ENCODE measurements at regions not wholly inside any gene's neighbourhood (a gene's known extent, or its start where the extent isn't known, plus 50 kb on each side); places are given as distances from the start of the nearest gene placed in this dataset.

- ATAC-seq (ENCODE audit: low FRiP score in 2 of 2) = no peak
Observed at GRCh38 chr5:108530706-108531105, 148.8 kb upstream of the FBXL17 start.

GRCh38 chr5:108529381-108529780 is 147.5 kb upstream of the FBXL17 start:
- ATAC-seq (ENCODE audit: low FRiP score in 2 of 2) = peak in 1 of 2 donors; percentile 56
- peaks cover 0 to 10% (median 7%) of the 10 kb centered on the region in 4 donors for H3K4me1 ChIP-seq
- H3K27ac ChIP-seq = no peak overlapping the region
- TF ChIP-seq POLR2A (IDR thresholded peaks at IDR 0.05) (no peak), POLR2AphosphoS5 (IDR thresholded peaks at IDR 0.05) (no peak), CTCF (IDR thresholded peaks at IDR 0.05) (no peak), EP300 (IDR thresholded peaks at IDR 0.05) (no peak)
- no peaks in the 10 kb centered on the region for H3K27me3 ChIP-seq
- no peaks in the 10 kb centered on the region for H3K36me3 ChIP-seq
- 0 to 57% methylated on average over 1 of the region's 1 CpG for WGBS, 2 donors
- DNase-seq = no peak
- no peaks in the 10 kb centered on the region for H3K9me3 ChIP-seq
- H3K4me3 ChIP-seq = no peak overlapping the region

More at GRCh38 chr5:108530706-108531105, 148.8 kb upstream of the FBXL17 start:
- Histone ChIP-seq H3K4me3 (no peak overlapping the region), H3K9me3 (no peaks in the 10 kb centered on the region), H3K4me1 (peaks cover 0 to 10% (median 7%) of the 10 kb centered on the region in 4 donors), H3K36me3 (no peaks in the 10 kb centered on the region), H3K27ac (no peak overlapping the region), H3K27me3 (no peaks in the 10 kb centered on the region)
- no peak for TF ChIP-seq EP300 (IDR thresholded peaks at IDR 0.05)
- no peak for TF ChIP-seq POLR2A (IDR thresholded peaks at IDR 0.05)
- TF ChIP-seq CTCF (IDR thresholded peaks at IDR 0.05) = no peak
- no peak for TF ChIP-seq POLR2AphosphoS5 (IDR thresholded peaks at IDR 0.05)
- no peak for DNase-seq
- WGBS, 2 donors = 87 to 88% methylated on average over 5 of the region's 5 CpGs

- Histone ChIP-seq H3K36me3 (no peaks in the 10 kb centered on the region), H3K4me1 (peaks cover 0 to 10% (median 7%) of the 10 kb centered on the region in 4 donors), H3K27me3 (no peaks in the 10 kb centered on the region), H3K27ac (no peak overlapping the region), H3K4me3 (no peak overlapping the region), H3K9me3 (no peaks in the 10 kb centered on the region)
- TF ChIP-seq EP300 (IDR thresholded peaks at IDR 0.05) = no peak
- no peak for TF ChIP-seq POLR2A (IDR thresholded peaks at IDR 0.05)
- no peak for TF ChIP-seq POLR2AphosphoS5 (IDR thresholded peaks at IDR 0.05)
- no peak for DNase-seq
- no peak for ATAC-seq (ENCODE audit: low FRiP score in 2 of 2)
- WGBS, 2 donors = 55 to 65% methylated on average over 1 of the region's 1 CpG
Observed at GRCh38 chr5:108528655-108529054, 146.8 kb upstream of the FBXL17 start.

DNA sequence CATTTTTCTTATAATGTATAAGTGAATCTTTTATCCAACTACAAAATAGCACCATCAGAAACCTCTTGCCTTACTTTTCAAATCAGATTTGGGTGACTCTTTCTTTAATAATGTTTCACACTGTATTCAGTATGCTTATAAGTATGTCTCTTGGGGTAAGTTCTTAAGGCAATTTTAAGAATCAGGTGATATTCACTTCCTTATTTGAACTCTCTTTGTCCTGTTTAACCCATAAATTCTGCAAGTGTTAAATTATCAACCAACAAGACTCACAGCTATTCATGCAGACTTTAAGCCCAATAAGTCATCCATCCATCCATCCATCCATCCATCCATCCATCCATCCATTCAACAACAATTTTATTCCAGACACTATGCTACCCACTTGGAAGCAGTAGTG is 142.7 kb upstream of the FBXL17 start:
- no peak for DNase-seq
- Histone ChIP-seq H3K27me3 (no peaks in the 10 kb centered on the region), H3K4me3 (no peak overlapping the region), H3K9me3 (no peaks in the 10 kb centered on the region), H3K27ac (no peak overlapping the region), H3K36me3 (no peaks in the 10 kb centered on the region), H3K4me1 (peaks cover 0 to 5% (median 2%) of the 10 kb centered on the region in 4 donors)
- no peak for ATAC-seq (ENCODE audit: low FRiP score in 2 of 2)
- TF ChIP-seq CTCF (IDR thresholded peaks at IDR 0.05) (no peak), POLR2AphosphoS5 (IDR thresholded peaks at IDR 0.05) (no peak)

DNA sequence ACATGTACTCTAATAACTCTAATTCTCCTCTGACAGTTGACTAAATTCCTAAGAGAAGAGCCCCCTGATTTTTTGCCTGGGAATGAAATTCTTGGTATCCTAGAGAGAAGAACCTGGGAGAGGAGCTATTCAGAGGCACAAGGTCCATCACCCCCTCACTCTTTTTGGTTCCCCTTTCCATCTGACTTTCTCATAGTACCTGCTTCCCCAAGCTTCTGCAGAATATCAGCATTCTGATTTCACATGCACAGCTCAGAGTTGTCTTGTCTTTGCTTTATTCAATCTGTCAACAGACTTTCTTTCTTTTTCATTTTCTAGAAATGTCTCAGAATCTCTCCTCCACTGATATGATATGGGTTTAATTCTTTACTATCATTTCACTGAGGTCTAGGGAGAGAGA is 141.5 kb upstream of the FBXL17 start:
- Histone ChIP-seq H3K27ac (no peak overlapping the region), H3K27me3 (no peaks in the 10 kb centered on the region), H3K4me3 (no peak overlapping the region), H3K4me1 (peaks cover 0 to 5% (median 2%) of the 10 kb centered on the region in 4 donors), H3K9me3 (no peaks in the 10 kb centered on the region), H3K36me3 (no peaks in the 10 kb centered on the region)
- TF ChIP-seq EP300 (IDR thresholded peaks at IDR 0.05) = no peak
- TF ChIP-seq POLR2A (IDR thresholded peaks at IDR 0.05) = no peak
- TF ChIP-seq CTCF (IDR thresholded peaks at IDR 0.05) = no peak
- TF ChIP-seq POLR2AphosphoS5 (IDR thresholded peaks at IDR 0.05) = no peak
- no peak for DNase-seq
- no peak for ATAC-seq (ENCODE audit: low FRiP score in 2 of 2)
